ENCODE measurements at regions not wholly inside any gene's neighbourhood (a gene's known extent, or its start where the extent isn't known, plus 50 kb on each side); places are given as distances from the start of the nearest gene placed in this dataset.

GRCh38 chr12:115160271-115161128, 476.5 kb upstream of the TBX3 start:
- no peak for TF ChIP-seq CTCF (conservative IDR thresholded peaks at IDR 0.05)

GRCh38 chr12:115158816-115159215, 474.8 kb upstream of the TBX3 start:
- TF ChIP-seq CTCF (conservative IDR thresholded peaks at IDR 0.05): no peak
- H3K27ac ChIP-seq: no peak overlapping the region

More at GRCh38 chr12:115160271-115161128, 476.5 kb upstream of the TBX3 start:
- H3K27ac ChIP-seq: no peak overlapping the region

- no peak for TF ChIP-seq CTCF (conservative IDR thresholded peaks at IDR 0.05)
- H3K27ac ChIP-seq: no peak overlapping the region
These were observed 472.0 kb upstream of the TBX3 start for GRCh38 chr12:115155665-115156645.

- no peak overlapping the region for H3K27ac ChIP-seq
These were observed 465.9 kb upstream of the TBX3 start for GRCh38 chr12:115149685-115150378.

GRCh38 chr12:115149279-115149678, 465.3 kb upstream of the TBX3 start:
- no peak overlapping the region for H3K27ac ChIP-seq

More at GRCh38 chr12:115149685-115150378, 465.9 kb upstream of the TBX3 start:
- no peak for TF ChIP-seq CTCF (conservative IDR thresholded peaks at IDR 0.05)

GRCh38 chr12:115147916-115148315, 463.9 kb upstream of the TBX3 start:
- no peak overlapping the region for H3K27ac ChIP-seq
- TF ChIP-seq CTCF (conservative IDR thresholded peaks at IDR 0.05): no peak

More at GRCh38 chr12:115149279-115149678, 465.3 kb upstream of the TBX3 start:
- no peak for TF ChIP-seq CTCF (conservative IDR thresholded peaks at IDR 0.05)
